Erythroblast (primary cell): ENCODE measurements at regions not wholly inside any gene's neighbourhood (a gene's known extent, or its start where the extent isn't known, plus 50 kb on each side); places are given as distances from the start of the nearest gene placed in this dataset.
"Not testable (repeated sequence)": the region's sequence is repeated elsewhere in the genome, so short reads cannot be mapped to it uniquely, and the experiment has no call there.

Source experiments
- GATA1 ChIP-seq: IDR thresholded peaks from 2 replicates; pipeline ENCODE4 v1.6.1; 2011; ENCODE audit warnings: low read depth, mild to moderate bottlenecking, control low read depth, low read length, moderate library complexity
- POLR2A ChIP-seq: IDR thresholded peaks from 2 replicates; pipeline ENCODE4 v1.6.1; 2011; ENCODE audit warnings: mild to moderate bottlenecking, low read length

DNA sequence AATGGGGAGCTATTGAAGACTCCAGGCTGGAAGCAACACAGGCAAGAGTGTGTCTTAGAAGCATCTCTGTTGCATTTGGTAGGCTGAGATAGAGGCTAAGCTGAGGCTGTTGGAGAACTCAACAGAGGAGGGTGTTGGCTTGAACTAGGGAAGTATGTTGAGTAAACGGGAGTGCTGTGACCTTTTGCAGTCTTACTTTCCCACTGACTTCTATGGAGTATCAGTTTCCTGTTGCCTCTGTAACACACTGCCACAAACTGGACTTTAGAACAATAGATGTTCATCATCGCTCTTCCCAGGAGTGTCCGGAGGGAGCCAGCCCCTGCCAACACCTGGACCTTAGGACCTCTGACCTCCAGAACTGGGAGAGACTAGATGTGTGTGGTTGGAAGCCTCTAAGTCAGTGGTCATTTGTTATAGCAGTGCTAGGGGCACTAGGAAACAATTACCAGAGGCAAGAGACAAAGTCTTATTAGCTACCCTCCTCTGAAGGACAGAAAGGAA lies 192.1 kb upstream of the ZNF469 start:
- not testable (repeated sequence) for TF ChIP-seq POLR2A, GATA1
